Uterus (tissue), 2 donors: ENCODE measurements at regions not wholly inside any gene's neighbourhood (a gene's known extent, or its start where the extent isn't known, plus 50 kb on each side); places are given as distances from the start of the nearest gene placed in this dataset.
"Not testable (repeated sequence)": the region's sequence is repeated elsewhere in the genome, so short reads cannot be mapped to it uniquely, and the experiment has no call there.

ENCODE experiments used
- POLR2A ChIP-seq, 2 donors: fragments of 450-650 bp; IDR thresholded peaks; one replicate each; pipeline ENCODE4 v1.6.1; 2016; ENCODE audit warnings: antibody characterized with exemption in 2 of 2, mild to moderate bottlenecking in 1 of 2, moderate library complexity in 1 of 2
- TF ChIP-seq, protein P1 (sequence below), 4 experiments: fragments of 200-600 bp in 2 of 4; fragments of 450-650 bp in 2 of 4; sonication (generic) in 2 of 4; IDR thresholded peaks; one replicate each; pipeline ENCODE4 v1.5.1; 2016 to 2019; ENCODE audit warnings: antibody characterized with exemption in 4 of 4, mild to moderate bottlenecking in 2 of 4, moderate library complexity in 1 of 4

DNA sequence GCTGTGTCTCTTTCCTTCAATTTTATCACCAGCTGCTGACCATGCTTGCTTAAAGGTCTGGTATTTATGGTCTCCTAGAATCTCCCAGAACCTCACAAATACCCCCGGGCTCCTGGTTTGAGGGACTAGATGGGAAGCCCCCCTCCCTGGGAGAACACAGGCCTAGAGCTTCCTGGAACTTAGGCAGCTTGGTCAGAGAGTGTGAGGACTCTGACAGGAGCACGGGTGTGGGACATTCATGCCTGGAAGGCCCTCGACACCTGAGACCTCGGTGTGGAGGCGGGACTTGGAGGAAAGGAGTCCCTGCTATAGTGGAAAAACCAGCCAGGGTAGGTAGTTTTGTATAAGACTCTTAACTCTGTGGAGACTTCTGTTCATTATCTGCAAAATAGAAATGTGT, 211.5 kb upstream of the PLGLB2 start:
- not testable (repeated sequence) for TF ChIP-seq POLR2A (IDR thresholded peaks at IDR 0.05)
- TF ChIP-seq, protein P1, sequence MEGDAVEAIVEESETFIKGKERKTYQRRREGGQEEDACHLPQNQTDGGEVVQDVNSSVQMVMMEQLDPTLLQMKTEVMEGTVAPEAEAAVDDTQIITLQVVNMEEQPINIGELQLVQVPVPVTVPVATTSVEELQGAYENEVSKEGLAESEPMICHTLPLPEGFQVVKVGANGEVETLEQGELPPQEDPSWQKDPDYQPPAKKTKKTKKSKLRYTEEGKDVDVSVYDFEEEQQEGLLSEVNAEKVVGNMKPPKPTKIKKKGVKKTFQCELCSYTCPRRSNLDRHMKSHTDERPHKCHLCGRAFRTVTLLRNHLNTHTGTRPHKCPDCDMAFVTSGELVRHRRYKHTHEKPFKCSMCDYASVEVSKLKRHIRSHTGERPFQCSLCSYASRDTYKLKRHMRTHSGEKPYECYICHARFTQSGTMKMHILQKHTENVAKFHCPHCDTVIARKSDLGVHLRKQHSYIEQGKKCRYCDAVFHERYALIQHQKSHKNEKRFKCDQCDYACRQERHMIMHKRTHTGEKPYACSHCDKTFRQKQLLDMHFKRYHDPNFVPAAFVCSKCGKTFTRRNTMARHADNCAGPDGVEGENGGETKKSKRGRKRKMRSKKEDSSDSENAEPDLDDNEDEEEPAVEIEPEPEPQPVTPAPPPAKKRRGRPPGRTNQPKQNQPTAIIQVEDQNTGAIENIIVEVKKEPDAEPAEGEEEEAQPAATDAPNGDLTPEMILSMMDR (IDR thresholded peaks at IDR 0.05): not testable (repeated sequence)
